GM12892 (cell line): ENCODE measurements at regions not wholly inside any gene's neighbourhood (a gene's known extent, or its start where the extent isn't known, plus 50 kb on each side); places are given as distances from the start of the nearest gene placed in this dataset.

Experiments used
- POLR2A ChIP-seq: IDR thresholded peaks from 2 replicates; pipeline ENCODE4 v1.6.1; 2011; ENCODE audit warnings: low read depth, low read length, control low read depth
- POLR2AphosphoS5 ChIP-seq: IDR thresholded peaks from 2 replicates; pipeline ENCODE4 v1.6.1; 2011; ENCODE audit warnings: low read depth, low read length, control low read depth
- TAF1 ChIP-seq: IDR thresholded peaks from 2 replicates; pipeline ENCODE4 v1.6.1; 2011; ENCODE audit warnings: low read depth, mild to moderate bottlenecking, control low read depth, low read length, borderline replicate concordance

GRCh38 chr1:98287626-98288025 is 366.8 kb upstream of the DPYD start:
- TF ChIP-seq POLR2A (no peak), POLR2AphosphoS5 (no peak), TAF1 (no peak)
